Large intestine (tissue), 3 donors: ENCODE measurements at regions not wholly inside any gene's neighbourhood (a gene's known extent, or its start where the extent isn't known, plus 50 kb on each side); places are given as distances from the start of the nearest gene placed in this dataset.

Experiments used
- DNase-seq, 2 donors: peaks; one replicate each; pipeline versions ENCODE4 v3.0.0 to v3.0.0-alpha.2; 2013
- H3K27ac ChIP-seq: one replicate; pipeline ENCODE4 v1.5.1; 2013; ENCODE audit warnings: low read length
- H3K27me3 ChIP-seq: 2 replicates; pipeline ENCODE4 v1.6.1; 2013; ENCODE audit warnings: low read length; ENCODE audit not compliant: control insufficient read depth, insufficient read depth
- H3K36me3 ChIP-seq: 2 replicates; pipeline ENCODE4 v1.6.1; 2013; ENCODE audit warnings: low read length; ENCODE audit not compliant: control insufficient read depth, insufficient read depth
- H3K4me1 ChIP-seq: one replicate; pipeline ENCODE4 v1.6.1; 2013; ENCODE audit warnings: low read length; ENCODE audit not compliant: control insufficient read depth, insufficient read depth
- H3K4me3 ChIP-seq: one replicate; pipeline ENCODE4 v1.5.1; 2013; ENCODE audit warnings: low read length
- H3K9me3 ChIP-seq: one replicate; pipeline ENCODE4 v1.6.1; 2013; ENCODE audit warnings: mild to moderate bottlenecking, low read depth, low read length, moderate library complexity; ENCODE audit not compliant: control insufficient read depth
- WGBS: methylation state at CpG from one replicate; pipeline ENCODE4 v1.1.5; 2013; ENCODE audit warnings: low lambda C conversion rate; ENCODE audit not compliant: insufficient coverage; 5-methylcytosine and 5-hydroxymethylcytosine counted together

GRCh38 chr5:176711883-176712282 is 64.6 kb downstream of the TSPAN17 start:
- H3K27me3 ChIP-seq = peaks cover 39% of the 10 kb centered on the region
- no peaks in the 10 kb centered on the region for H3K36me3 ChIP-seq
- H3K4me1 ChIP-seq = no peaks in the 10 kb centered on the region
- no peak overlapping the region for H3K4me3 ChIP-seq
- DNase-seq = no peak
- WGBS = no CpG with 5 or more reads among the region's 7 CpGs
- H3K9me3 ChIP-seq = no peaks in the 10 kb centered on the region
- no peak overlapping the region for H3K27ac ChIP-seq

- DNase-seq = no peak
- Histone ChIP-seq H3K4me3 (no peak overlapping the region), H3K4me1 (no peaks in the 10 kb centered on the region), H3K27me3 (peaks cover 39% of the 10 kb centered on the region), H3K9me3 (no peaks in the 10 kb centered on the region), H3K36me3 (no peaks in the 10 kb centered on the region), H3K27ac (no peak overlapping the region)
- no CpG with 5 or more reads among the region's 17 CpGs for WGBS
These were observed 65.4 kb downstream of the TSPAN17 start for GRCh38 chr5:176712546-176713304.

GRCh38 chr5:176713409-176713808 is 66.1 kb downstream of the TSPAN17 start:
- WGBS = no CpG with 5 or more reads among the region's 6 CpGs
- Histone ChIP-seq H3K36me3 (no peaks in the 10 kb centered on the region), H3K4me3 (no peak overlapping the region), H3K27me3 (peaks cover 43% of the 10 kb centered on the region), H3K9me3 (no peaks in the 10 kb centered on the region), H3K4me1 (no peaks in the 10 kb centered on the region), H3K27ac (no peak overlapping the region)
- no peak for DNase-seq

DNA sequence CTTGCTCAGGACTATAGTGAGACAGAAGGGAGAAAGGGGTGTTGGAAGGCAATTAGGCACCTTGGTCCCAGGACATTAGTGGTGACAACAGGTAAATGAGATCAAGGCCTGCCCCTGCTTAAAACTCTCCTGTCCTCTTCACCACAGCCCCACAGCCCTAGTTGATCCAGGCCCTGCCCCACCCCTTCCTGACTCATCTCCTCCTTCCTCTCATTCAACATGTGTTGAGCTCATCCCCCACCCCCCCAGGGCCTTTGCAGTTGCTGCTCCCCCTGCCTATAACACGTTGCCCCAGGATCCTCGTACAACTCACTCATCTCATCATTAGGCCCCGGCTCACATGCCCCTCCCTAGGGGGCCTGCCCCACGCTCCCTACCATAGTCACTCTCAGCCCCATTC is 66.8 kb downstream of the TSPAN17 start:
- Histone ChIP-seq H3K27me3 (peaks cover 46% of the 10 kb centered on the region), H3K27ac (no peak overlapping the region), H3K9me3 (no peaks in the 10 kb centered on the region), H3K36me3 (no peaks in the 10 kb centered on the region), H3K4me3 (no peak overlapping the region), H3K4me1 (no peaks in the 10 kb centered on the region)
- DNase-seq = no peak
- WGBS = no CpG with 5 or more reads among the region's 4 CpGs

- WGBS = 0% methylated on average over 1 of the region's 4 CpGs
These were observed 69.0 kb downstream of the TSPAN17 start for GRCh38 chr5:176716320-176716719.

DNA sequence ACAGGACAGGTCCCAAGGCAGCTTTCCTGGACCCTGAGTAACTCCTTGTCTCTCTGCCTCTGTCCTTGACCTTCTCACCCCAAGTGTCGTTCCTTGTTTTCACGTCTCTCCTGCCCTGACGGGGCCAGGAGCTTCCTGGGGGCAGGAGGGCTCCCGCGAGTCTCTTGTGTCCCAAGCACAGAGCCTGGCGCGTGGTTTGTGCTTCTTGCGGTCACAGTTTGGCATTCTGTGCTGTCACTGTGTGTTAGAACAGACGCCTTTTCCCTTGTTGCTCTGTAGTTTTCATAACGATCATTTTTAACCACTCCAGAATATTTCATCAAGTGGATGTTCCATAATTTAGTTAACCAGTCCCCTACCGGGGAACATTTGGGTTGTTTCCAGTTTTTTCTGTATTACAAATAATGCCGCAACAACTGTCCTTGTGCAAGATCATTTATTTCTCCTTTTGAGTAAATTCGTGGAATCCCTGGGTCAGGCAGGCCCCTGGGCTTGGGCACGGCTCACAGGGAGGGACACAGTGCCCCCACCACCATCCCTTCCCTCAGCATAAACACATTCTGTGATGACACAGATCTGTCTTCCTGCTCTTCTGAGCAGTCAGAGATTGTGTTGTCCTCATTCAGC is 71.9 kb downstream of the TSPAN17 start:
- Histone ChIP-seq H3K4me1 (no peaks in the 10 kb centered on the region), H3K27ac (no peak overlapping the region), H3K27me3 (peaks cover 32% of the 10 kb centered on the region), H3K9me3 (no peaks in the 10 kb centered on the region), H3K36me3 (no peaks in the 10 kb centered on the region), H3K4me3 (no peak overlapping the region)
- WGBS = 90% methylated on average over 3 of the region's 14 CpGs
- DNase-seq = no peak

More at GRCh38 chr5:176716320-176716719, 69.0 kb downstream of the TSPAN17 start:
- peaks cover 47% of the 10 kb centered on the region for H3K27me3 ChIP-seq
- no peaks in the 10 kb centered on the region for H3K4me1 ChIP-seq
- H3K27ac ChIP-seq = no peak overlapping the region
- H3K4me3 ChIP-seq = no peak overlapping the region
- H3K36me3 ChIP-seq = no peaks in the 10 kb centered on the region
- DNase-seq = no peak
- no peaks in the 10 kb centered on the region for H3K9me3 ChIP-seq

DNA sequence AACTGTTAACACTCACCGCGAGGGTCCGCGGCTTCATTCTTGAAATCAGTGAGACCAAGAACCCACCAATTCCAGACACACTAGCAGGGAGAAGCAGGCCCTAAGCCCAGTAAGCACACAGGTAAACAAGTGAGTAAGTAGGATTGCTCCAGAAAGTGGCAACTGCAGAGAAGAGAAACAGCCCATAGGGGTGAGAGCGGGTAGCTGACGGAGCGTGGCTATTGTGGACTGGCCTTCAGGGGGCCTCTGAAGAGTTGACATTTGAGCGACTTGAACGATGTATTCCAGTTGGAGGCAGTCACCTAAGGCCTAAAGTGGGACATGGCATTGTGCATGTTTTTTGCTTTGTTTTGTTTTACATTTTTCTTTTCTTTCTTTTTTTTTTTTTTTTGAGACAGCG is 74.2 kb downstream of the TSPAN17 start:
- 93% methylated on average over 3 of the region's 10 CpGs for WGBS
- peaks cover 44% of the 10 kb centered on the region for H3K27me3 ChIP-seq
- H3K36me3 ChIP-seq = no peaks in the 10 kb centered on the region
- no peaks in the 10 kb centered on the region for H3K9me3 ChIP-seq
- H3K4me1 ChIP-seq = no peaks in the 10 kb centered on the region
- DNase-seq = no peak
- no peak overlapping the region for H3K27ac ChIP-seq
- no peak overlapping the region for H3K4me3 ChIP-seq

- no CpG with 5 or more reads among the region's 10 CpGs for WGBS
These were observed 75.5 kb downstream of the TSPAN17 start for GRCh38 chr5:176722757-176723156.

DNA sequence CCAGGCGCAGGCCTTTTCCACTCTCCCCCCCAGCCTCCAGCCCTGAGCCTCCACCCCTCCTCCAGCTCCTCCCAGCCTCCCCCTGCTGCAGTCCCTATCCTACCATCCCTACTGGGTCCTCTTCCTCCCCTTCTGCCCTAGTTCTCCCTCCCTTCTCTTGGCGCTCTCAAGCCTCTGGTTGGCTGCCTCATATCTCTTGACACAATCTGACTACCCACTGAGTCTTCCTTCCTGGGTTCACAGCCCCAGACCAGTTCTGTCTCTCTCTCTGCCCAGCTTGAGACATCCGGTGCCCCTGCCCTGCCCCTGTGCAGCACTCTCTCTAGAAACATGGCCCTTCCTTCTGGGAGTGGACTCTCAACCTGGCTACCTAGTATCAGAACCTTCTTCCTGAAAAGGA is 76.2 kb downstream of the TSPAN17 start:
- peaks cover 48% of the 10 kb centered on the region for H3K27me3 ChIP-seq
- no peak for DNase-seq
- WGBS = 100% methylated on average over 1 of the region's 3 CpGs

More at GRCh38 chr5:176722757-176723156, 75.5 kb downstream of the TSPAN17 start:
- Histone ChIP-seq H3K27ac (no peak overlapping the region), H3K36me3 (no peaks in the 10 kb centered on the region), H3K9me3 (no peaks in the 10 kb centered on the region), H3K4me3 (no peak overlapping the region), H3K4me1 (no peaks in the 10 kb centered on the region), H3K27me3 (peaks cover 49% of the 10 kb centered on the region)
- DNase-seq = no peak

GRCh38 chr5:176724472-176724871 is 77.2 kb downstream of the TSPAN17 start:
- no peak overlapping the region for H3K27ac ChIP-seq
- 70% methylated on average over 6 of the region's 8 CpGs for WGBS
- no peak for DNase-seq
- no peaks in the 10 kb centered on the region for H3K4me1 ChIP-seq
- H3K27me3 ChIP-seq = peaks cover 47% of the 10 kb centered on the region
- H3K9me3 ChIP-seq = no peaks in the 10 kb centered on the region
- no peaks in the 10 kb centered on the region for H3K36me3 ChIP-seq
- no peak overlapping the region for H3K4me3 ChIP-seq

More for the DNA sequence above, 76.2 kb downstream of the TSPAN17 start:
- Histone ChIP-seq H3K4me1 (no peaks in the 10 kb centered on the region), H3K36me3 (no peaks in the 10 kb centered on the region), H3K4me3 (no peak overlapping the region), H3K27ac (no peak overlapping the region), H3K9me3 (no peaks in the 10 kb centered on the region)
